ENCODE measurements at regions not wholly inside any gene's neighbourhood (a gene's known extent, or its start where the extent isn't known, plus 50 kb on each side); places are given as distances from the start of the nearest gene placed in this dataset.

- WGBS, 5 donors, result 84 to 98% (median 94%) methylated on average over 7 of the region's 7 CpGs
- no peak overlapping the region for H3K4me3 ChIP-seq
- DNase-seq, result no peak
- TF ChIP-seq POLR2AphosphoS5 (IDR thresholded peaks at IDR 0.05), result no peak
- no peak for TF ChIP-seq CTCF (IDR thresholded peaks at IDR 0.05 in 8 of 11, conservative IDR thresholded peaks at IDR 0.05 in 3 of 11)
- no peak for TF ChIP-seq POLR2A (IDR thresholded peaks at IDR 0.05)
- H3K9me3 ChIP-seq, result peaks cover 0 to 9% (median under 1%) of the 10 kb centered on the region in 8 donors
- no peaks in the 10 kb centered on the region for H3K27me3 ChIP-seq (replicated peaks in 1 of 7)
- no peak overlapping the region for H3K27ac ChIP-seq
- no peaks in the 10 kb centered on the region for H3K36me3 ChIP-seq
- H3K4me1 ChIP-seq, result no peaks in the 10 kb centered on the region
- intact Hi-C loops (cut with DNase I; ENCODE audit: low total_unique reads), result no loop called here
Measured at GRCh38 chr10:44184633-44185314, 200.1 kb downstream of the CXCL12 start.

GRCh38 chr10:44183667-44184632 is 200.9 kb downstream of the CXCL12 start:
- TF ChIP-seq POLR2AphosphoS5 (IDR thresholded peaks at IDR 0.05), result no peak
- TF ChIP-seq POLR2A (IDR thresholded peaks at IDR 0.05), result no peak
- TF ChIP-seq CTCF (IDR thresholded peaks at IDR 0.05 in 8 of 11, conservative IDR thresholded peaks at IDR 0.05 in 3 of 11), result no peak
- WGBS, 5 donors, result 72 to 86% (median 85%) methylated on average over 8 of the region's 8 CpGs
- Histone ChIP-seq H3K4me3 (no peak overlapping the region), H3K4me1 (no peaks in the 10 kb centered on the region), H3K27ac (no peak overlapping the region), H3K36me3 (no peaks in the 10 kb centered on the region), H3K27me3 (replicated peaks in 1 of 7) (no peaks in the 10 kb centered on the region), H3K9me3 (peaks cover 0 to 2% (median 0%) of the 10 kb centered on the region in 8 donors)
- no peak for DNase-seq
- intact Hi-C loops (cut with DNase I; ENCODE audit: low total_unique reads), result no loop called here

GRCh38 chr10:44182909-44183308 is 202.0 kb downstream of the CXCL12 start:
- Histone ChIP-seq H3K4me1 (no peaks in the 10 kb centered on the region), H3K27ac (no peak overlapping the region), H3K9me3 (no peaks in the 10 kb centered on the region), H3K36me3 (no peaks in the 10 kb centered on the region), H3K4me3 (no peak overlapping the region), H3K27me3 (replicated peaks in 1 of 7) (no peaks in the 10 kb centered on the region)
- no peak for DNase-seq
- intact Hi-C loops (cut with DNase I; ENCODE audit: low total_unique reads), result no loop called here
- TF ChIP-seq POLR2AphosphoS5 (IDR thresholded peaks at IDR 0.05) (no peak), POLR2A (IDR thresholded peaks at IDR 0.05) (no peak), CTCF (IDR thresholded peaks at IDR 0.05 in 8 of 11, conservative IDR thresholded peaks at IDR 0.05 in 3 of 11) (no peak)
- 78 to 92% (median 89%) methylated on average over 2 of the region's 2 CpGs for WGBS, 5 donors
